GM21381 (cell line): ENCODE measurements at regions not wholly inside any gene's neighbourhood (a gene's known extent, or its start where the extent isn't known, plus 50 kb on each side); places are given as distances from the start of the nearest gene placed in this dataset.

Experiments used
- ATAC-seq: cut with Tn5 transposase; IDR thresholded peaks from one replicate; pipeline ENCODE4 v1.9.1; 2021; ENCODE audit warnings: mild to moderate bottlenecking, moderate library complexity; ENCODE audit not compliant: unreplicated experiment

DNA sequence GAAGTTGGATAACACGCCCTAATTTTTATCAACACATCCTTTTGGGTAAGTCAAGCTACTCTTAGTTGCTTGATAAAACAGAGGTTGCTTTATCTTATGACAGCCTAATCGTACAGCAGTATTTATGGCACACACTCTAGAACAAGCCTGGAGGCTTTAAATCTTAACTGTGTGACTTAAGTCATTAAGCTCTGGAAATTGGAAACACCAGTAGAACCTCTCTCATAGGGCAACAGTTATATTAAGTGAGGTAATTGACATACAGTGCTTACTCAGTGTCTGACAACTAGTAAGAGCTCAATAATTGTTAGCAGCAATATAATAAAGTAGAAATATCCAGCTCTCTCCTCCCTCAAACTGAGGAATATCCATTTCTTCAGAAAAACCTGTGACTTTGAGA lies 808.9 kb upstream of the WWC1 start:
- ATAC-seq, result no peak

DNA sequence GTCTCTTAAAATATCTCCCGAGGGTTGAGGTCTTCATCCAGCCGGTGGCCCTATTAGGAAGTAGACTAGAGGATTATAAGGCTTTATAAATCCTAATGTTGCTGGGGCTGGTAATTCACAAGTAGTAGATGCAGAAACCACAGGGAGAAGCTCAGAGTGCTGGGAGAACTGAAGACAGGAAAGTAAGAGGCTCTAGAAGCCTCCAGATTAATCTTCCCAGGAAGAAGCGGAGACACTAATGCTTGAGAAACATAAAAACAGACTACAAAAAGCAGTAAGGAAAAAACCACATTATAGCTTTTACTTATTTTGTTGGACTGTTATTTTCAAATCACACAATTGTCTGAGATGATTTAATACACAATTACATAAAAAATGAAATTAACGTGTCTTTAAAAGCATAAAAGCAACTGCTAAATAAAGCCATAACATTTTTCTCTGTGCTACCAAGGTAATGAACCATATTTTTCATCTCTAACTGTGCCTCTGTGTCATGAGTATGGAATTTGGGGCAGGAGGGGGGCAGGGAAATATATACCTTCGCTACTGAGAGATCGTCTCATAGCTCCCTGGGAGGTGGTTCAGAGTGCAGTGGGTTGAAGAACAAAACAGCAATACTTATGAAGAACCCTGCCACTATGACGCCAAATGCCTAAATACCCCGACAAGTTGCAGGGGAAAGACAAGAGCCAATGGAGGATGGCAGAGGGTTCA lies 806.2 kb upstream of the WWC1 start:
- ATAC-seq, result no peak

DNA sequence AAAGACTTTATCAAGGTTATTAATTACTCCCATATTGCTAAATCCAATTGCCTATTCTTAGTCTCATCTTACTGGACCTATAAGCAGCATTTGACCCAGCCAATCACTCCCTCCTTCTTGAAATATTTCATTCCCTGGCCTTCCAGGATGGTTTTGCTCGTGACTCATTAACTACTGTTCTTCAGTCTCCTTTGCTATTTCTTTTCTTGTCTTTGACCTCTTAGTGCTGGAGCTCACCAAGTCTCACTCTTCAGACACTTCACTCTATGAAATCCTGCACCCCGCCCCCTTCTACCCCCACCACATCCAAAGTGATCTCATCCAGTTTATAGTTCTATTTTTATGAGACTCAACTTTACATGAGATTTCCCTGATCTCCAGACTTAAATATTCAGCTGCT lies 803.1 kb upstream of the WWC1 start:
- no peak for ATAC-seq

DNA sequence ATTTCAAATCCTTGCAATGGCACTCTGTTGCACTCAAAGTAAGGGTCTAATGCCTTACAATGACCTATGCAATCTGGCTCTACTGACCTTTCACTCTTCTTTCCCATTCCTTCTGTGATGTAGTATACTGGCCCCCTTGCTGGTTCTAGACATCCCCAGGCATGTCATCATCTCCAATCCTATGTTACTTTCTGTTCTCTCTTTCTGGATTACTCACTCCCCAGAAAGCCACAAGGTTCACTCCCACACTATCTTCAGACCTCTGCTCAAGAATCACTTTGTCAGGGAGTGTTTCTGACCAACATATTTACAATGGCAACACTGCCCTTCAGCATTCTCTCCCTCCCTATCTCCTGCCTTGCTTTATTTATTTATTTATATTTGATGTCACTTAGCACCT lies 802.2 kb upstream of the WWC1 start:
- no peak for ATAC-seq

DNA sequence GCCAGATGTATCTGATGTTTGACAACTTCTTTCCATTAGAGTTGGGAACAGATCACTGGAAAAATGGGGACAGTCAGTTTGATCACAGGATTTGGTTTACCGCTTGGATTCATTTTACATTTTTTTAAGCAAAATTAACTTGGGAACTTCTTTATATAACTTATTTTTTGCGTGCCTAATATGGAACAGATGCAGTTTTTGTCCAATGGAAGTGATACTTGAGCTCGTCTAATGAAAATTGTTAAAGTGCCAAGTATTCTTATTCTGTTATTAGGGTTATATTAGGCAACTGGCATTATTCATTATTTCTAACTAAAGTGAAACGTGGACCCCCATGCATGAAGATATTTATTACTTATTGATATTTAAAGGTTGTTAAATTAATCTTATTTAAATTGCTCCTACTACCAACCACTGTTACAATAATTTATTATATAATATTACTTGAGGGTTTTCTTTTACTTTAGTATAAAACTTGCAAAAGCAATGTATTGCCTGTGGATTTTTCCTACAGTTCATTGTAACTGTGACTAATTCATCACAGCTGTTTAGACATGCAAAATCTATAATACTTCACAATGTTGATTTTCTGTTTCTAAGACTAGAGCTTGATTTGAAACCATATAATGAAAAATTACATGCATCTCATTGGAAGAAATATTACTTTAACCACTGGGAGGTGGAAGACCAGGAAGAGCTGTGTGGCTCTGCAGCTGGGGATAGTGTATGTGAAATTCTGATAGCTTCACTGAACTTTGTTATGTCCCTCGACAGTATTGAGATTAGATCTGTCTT lies 787.3 kb upstream of the WWC1 start:
- no peak for ATAC-seq

DNA sequence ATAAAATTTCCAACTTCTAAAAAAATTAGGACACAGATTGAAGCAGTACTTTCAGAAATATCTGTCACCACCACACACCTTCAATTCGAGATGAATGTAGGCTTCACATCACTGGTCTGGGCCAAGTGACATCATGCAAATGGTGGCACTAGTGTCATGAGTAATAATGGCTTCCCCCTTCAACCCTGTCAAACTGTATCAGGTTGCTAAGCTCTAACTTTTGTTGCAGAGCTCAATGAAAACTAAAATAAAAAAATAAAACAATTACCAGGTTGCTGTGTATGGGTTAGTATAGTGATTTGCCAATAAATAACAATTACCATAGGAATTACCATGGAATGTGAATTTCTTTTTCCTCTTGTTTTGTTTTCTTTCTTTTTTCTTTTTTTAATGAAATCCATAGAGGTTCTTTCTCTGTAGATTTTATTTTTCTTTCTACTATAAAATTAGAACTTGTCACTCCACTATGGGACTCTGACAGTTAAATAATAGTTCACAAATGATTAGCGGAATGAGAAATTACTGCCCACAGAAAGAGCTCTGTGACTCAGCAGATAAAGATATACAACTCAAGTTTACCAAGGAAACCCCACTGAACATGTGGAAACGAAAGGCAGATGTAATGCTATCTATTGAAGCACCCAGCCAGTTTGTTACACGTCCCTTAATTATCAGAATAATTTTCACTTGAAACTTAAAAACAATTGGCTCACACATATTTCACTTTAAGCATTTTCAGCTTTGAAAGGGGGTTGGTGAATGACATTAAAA lies 783.8 kb upstream of the WWC1 start:
- ATAC-seq, result no peak

DNA sequence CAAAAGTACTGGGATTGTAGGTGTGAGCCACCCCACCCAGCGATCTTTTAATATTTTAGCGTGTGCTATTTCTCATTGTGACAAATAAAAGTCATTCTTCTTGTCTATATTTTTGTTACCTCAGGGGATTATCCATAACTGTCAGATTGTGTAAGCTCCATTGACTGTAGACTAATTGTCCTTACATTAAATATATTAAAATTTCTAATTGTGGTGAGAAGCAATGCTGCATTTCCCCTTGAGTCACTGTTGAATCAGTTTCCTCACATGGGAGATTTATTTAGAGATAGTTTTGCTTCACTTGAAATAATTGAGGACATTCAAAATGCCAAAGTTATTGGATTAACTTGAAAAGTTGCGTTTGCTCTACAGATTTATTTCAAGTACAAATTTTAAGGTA lies 782.4 kb upstream of the WWC1 start:
- no peak for ATAC-seq

DNA sequence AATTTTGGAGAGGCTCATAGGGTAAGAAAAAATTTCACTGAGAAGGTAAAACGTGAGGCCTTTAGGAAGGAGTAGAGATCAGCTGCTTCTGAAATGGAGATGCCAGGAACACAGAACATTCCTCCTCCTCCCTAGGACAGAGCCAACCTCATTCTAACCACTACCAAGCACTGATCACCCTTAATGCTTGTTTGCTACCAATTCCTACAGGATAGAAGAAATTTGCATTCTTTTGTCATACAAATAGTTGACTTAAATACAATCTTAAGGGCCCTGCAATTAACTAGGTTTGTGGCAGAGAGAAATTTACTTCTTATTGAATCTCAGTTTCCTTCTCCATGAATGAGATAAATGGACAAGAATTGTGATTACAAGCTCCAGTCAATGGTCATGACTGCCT lies 780.2 kb upstream of the WWC1 start:
- no peak for ATAC-seq

DNA sequence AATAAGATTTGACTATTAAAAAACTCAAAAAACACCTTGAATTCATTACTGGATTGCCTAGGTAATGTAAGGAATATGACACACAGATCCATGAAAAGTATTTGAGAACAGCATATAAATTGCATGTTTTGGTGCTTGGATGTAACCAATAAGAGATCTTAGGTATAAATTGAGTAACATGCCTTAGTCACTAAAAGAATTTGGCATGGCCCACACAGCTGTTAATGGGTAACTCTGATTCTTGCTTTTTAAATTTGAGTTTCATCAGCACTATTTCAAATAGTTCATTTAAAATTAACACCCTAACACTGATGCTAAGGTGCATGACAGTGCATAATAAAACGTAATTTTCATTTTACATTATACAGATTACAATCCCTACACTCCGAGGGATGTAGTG lies 779.3 kb upstream of the WWC1 start:
- ATAC-seq, result no peak

DNA sequence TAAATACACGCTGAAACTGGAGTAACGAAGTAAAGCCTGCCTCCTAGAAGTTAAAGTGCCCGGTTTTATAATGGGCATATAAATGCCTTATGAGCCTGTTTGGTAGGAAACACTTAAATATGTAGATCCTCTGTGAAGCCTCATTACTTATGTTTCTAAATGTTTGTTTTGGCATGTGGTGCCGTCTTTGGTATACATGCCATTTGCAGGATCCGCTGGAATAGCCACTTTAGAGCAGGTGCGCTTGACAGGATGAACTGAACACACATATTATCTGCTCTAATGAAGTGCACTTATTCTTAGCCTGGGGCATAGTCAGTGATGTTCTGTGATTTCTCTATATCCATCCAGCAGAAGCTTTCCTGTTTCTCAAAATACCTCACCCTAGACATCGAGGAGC lies 778.1 kb upstream of the WWC1 start:
- no peak for ATAC-seq

DNA sequence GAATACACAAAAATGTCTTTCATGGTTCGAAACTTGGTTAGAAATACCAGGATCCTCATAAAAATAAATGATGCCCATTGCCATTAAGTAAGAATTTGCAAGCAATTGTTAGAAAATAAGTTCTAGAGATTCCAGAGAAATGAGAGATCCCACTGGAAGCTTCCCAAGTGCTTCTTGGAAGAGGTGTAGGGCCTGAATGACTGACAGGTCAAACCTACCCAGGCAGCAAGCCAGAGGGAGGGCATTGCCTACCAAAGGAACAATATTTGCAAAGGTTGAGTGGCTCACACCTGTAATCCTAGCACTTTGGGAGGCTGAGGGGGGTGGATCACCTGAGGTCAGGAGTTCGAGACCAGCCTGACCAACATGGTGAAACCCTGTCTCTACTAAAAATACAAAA lies 777.0 kb upstream of the WWC1 start:
- ATAC-seq, result no peak

DNA sequence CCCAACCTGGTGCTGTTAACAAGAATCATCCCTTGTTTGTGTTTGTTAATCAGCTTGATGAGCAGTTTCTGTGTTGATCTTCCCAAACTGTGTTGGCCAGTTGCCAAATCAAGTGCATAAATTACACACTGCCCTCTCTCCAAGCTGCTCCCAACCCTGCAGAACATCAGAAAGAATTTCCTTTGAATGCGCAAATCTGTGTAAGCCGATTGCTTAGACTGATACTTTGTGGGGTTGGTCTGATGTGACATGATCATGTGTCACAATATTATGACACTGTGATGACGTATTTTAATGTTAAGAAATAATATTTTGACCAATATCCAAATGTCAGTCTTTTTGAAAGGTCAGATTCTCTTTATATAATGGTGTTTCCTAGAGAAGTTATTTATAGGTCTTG lies 766.4 kb upstream of the WWC1 start:
- no peak for ATAC-seq

DNA sequence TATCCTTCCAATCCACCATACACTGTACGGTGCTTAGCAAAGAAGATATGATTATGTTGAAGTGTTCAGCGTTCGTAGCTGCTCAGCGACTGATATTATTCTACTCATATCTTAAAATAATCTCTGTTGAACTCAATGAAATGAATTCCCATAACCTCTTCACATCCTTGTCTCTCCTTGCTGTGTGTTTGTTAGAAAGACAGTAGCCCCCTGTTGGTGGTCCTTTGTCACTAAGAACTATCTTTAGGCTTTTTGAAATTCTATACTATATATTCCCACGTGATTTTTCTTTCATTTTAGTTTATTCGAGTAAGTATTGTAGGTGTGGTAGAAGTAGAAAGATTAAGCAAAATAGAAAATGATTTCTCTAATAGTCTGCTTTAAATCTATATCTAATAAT lies 762.8 kb upstream of the WWC1 start:
- ATAC-seq, result no peak

DNA sequence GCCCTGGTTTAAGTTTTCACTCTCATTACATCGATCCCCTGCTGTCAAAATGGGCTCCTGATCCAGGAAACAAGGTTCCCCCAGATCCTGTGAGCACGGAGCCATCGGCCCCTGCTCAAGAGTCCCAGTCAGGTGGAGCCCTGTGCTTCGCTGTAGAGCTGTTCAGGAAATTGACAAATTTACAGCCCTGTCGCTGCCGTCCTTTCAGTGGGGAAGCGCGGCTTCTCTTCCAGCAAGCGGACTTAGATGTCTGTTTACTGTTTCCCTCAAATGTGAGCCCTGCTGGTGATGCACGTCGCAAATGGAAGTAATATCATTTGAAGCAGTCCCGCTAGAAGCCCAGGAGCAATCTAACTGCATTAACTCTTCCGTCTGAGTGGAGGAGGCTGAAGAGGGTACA lies 760.9 kb upstream of the WWC1 start:
- no peak for ATAC-seq

DNA sequence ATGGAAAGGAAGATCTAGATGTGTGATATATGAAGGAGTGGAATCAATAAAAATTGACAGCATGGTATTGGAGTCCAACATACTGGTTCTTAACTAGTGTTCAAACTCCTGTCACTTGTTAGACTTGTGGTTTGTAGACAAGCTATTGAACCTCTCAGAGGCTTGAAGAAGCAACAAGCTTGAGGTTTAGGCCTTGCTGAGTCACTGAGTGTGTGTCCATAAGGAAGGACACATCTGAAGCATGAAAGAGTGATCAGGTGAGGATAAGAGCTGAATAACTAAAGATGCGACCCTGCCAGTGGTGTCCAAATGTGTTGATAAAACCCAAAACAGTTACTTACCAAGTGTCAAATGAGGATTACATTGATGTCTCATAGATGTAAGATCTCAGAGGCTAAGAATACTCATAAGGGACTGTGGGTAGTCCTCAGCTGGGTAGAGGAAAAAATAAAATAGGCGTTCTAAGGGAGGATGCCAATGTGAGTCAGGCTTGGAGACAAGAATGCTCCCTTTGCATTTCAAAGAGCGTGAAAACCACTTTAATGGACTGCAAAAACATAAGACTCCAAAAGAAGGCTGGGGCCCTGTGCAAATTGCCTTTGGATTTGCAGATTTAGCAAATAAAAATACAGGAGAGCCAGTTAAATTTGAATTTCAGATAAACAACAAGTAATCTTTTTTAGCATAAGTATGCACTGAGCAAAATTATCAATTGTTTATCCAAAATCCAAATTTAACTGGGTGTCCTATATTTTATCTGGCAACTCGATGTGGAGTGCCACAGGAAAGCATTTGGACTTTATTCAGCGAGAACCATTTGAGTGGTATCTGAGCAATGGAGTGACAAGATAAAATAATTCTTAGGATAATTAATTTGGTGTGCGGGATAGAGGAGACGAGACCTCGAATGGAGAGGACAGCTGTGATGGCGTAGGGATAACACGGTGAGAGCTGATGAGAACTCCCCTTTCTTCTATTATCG lies 757.3 kb upstream of the WWC1 start:
- ATAC-seq, result no peak

DNA sequence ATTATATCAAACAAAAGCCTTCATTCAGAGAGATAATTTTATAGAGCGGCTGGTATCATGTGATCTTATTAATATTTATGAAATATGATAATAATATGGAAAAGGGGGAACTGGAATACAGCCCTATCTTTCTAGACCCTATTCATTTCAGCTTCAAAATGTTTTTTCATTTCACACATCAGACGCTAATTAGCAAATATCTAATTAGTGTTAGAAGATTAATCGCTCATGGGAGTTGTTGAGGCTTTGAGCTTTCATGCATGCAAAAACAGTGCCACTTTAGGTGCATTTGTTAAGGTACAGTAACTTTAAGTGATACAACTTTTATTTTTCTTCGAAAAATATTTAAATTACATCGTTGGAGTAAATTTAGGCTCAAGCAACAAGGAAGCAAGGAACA lies 751.7 kb upstream of the WWC1 start:
- ATAC-seq, result no peak

DNA sequence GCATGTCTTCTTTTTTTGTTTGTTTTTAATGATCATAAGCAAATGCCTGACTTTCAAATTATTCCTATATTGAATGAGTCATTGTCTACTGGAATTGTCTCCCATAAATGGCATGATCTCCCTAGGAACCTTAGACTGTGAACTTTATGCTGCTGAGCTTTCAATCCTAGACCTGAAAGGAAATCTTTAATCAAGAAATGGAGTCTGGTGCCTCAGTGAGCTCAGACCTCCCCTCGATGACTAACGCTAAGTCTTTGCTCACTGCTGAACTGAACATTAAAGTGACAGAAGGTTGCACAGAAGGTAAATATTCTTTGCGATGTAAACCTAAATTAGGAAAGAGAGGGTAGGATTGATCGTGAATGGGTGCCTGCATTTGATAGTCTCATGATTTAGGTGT lies 745.2 kb upstream of the WWC1 start:
- ATAC-seq, result no peak

DNA sequence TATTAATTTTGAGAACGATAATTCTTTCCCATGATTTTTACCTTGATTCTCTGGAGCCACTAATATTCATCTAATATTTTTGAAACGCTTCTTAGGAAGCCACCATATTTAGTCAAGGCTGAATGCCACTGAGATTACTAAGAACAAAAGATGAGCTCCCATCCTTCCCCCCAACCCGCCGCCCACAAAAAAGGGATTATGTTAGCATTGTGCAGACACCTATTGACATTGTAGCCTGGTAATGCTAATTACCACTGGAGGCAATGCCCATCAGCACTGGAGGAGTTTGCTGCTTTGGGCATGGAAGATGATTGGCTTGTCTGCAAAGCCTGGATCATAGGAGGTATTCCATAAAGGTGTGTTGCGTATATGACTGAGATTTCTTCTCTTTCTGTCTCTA lies 739.1 kb upstream of the WWC1 start:
- no peak for ATAC-seq

DNA sequence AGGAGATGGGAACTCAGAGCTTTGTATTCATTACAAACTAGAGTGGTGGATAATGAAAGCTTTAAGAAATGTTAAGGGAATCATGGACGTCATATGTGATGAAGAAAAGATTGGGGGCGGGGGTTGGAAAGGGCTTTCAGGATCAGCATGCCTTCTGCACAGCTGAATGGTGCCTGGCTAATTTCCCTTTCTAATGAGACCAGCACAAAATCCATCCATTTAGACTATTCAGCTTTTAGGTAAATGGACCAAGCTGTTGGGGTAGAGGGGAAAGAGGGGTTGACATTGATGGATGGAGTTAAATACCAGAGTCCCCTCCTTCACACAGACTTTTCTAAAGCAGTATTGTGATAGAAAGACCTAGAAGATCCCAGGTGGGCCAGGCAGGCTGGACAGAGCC lies 737.9 kb upstream of the WWC1 start:
- no peak for ATAC-seq

DNA sequence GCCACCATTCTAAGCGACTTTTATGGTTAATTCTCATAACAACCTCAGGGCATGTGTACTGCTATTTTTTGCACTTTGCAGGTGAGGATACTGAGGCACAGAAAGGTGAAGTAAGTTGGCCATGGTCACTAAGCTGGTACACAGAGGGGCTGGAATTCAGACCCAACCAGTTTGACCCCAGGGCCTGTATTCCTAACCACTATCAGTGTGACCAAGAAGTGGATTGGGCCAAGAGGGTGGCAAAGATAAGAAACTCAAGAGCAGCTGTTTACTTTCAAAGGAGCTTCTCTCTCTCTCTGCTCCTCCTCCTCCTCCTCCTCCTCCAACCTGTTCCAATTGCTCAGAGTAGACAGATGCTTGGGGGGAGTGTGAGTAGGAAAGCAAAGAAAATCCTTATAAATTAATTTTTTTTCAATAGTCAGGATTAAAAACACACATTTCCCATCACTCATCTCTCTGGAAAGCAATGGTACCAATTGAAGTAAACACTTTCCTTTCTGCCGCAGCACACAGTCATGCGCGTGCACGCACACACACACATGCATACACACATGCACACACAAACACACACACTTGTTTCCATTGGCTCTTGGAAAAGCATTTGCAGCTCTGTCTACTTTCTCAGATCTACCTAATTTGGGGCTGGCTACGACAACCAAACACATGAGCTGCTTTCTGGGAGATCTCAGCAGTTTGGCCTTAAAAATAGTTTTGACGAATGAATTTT lies 736.7 kb upstream of the WWC1 start:
- ATAC-seq, result no peak
